Muscle of leg (tissue), 3 donors: ENCODE measurements at regions not wholly inside any gene's neighbourhood (a gene's known extent, or its start where the extent isn't known, plus 50 kb on each side); places are given as distances from the start of the nearest gene placed in this dataset.

Experiments
- DNase-seq: peaks from one replicate; pipeline ENCODE4 v3.0.0; 2013
- H3K27ac ChIP-seq: one replicate; pipeline ENCODE4 v1.5.1; 2013; ENCODE audit warnings: mild to moderate bottlenecking, low read length, control low read depth
- H3K27me3 ChIP-seq: one replicate; pipeline ENCODE4 v1.6.1; 2013; ENCODE audit warnings: low read length; ENCODE audit not compliant: control insufficient read depth, insufficient read depth
- H3K36me3 ChIP-seq: one replicate; pipeline ENCODE4 v1.6.1; 2013; ENCODE audit warnings: low read length; ENCODE audit not compliant: control insufficient read depth, insufficient read depth
- H3K4me1 ChIP-seq: one replicate; pipeline ENCODE4 v1.6.1; 2013; ENCODE audit warnings: low read length; ENCODE audit not compliant: control insufficient read depth, insufficient read depth
- H3K4me3 ChIP-seq: one replicate; pipeline ENCODE4 v1.5.1; 2013; ENCODE audit warnings: low read length, control low read depth
- H3K9me3 ChIP-seq: replicated peaks from 2 replicates; pipeline ENCODE4 v1.6.1; 2013; ENCODE audit warnings: low read depth, low read length; ENCODE audit not compliant: control insufficient read depth
- WGBS: methylation state at CpG from one replicate; pipeline ENCODE4 v1.1.5; 2013; ENCODE audit warnings: missing lambda C conversion rate; ENCODE audit not compliant: insufficient coverage; 5-methylcytosine and 5-hydroxymethylcytosine counted together

GRCh38 chr15:68500363-68501258, 68.6 kb upstream of the ITGA11 start:
- Histone ChIP-seq H3K9me3 (no peaks in the 10 kb centered on the region), H3K4me1 (peaks cover 24% of the 10 kb centered on the region), H3K4me3 (no peak overlapping the region), H3K27ac (no peak overlapping the region), H3K36me3 (no peaks in the 10 kb centered on the region), H3K27me3 (no peaks in the 10 kb centered on the region)
- DNase-seq = peak; percentile 67
- 55% methylated on average over 9 of the region's 11 CpGs for WGBS

- Histone ChIP-seq H3K27me3 (no peaks in the 10 kb centered on the region), H3K4me1 (peaks cover 24% of the 10 kb centered on the region), H3K4me3 (no peak overlapping the region), H3K9me3 (no peaks in the 10 kb centered on the region), H3K27ac (no peak overlapping the region), H3K36me3 (no peaks in the 10 kb centered on the region)
- no CpG with 5 or more reads among the region's 4 CpGs for WGBS
- no peak for DNase-seq
Observed at GRCh38 chr15:68501259-68501591, 69.3 kb upstream of the ITGA11 start.

GRCh38 chr15:68501616-68502015, 69.7 kb upstream of the ITGA11 start:
- Histone ChIP-seq H3K9me3 (no peaks in the 10 kb centered on the region), H3K4me1 (peaks cover 24% of the 10 kb centered on the region), H3K4me3 (no peak overlapping the region), H3K36me3 (no peaks in the 10 kb centered on the region), H3K27ac (no peak overlapping the region), H3K27me3 (no peaks in the 10 kb centered on the region)
- DNase-seq = no peak
- no CpG with 5 or more reads among the region's 2 CpGs for WGBS

GRCh38 chr15:68502398-68502901, 70.5 kb upstream of the ITGA11 start:
- Histone ChIP-seq H3K9me3 (no peaks in the 10 kb centered on the region), H3K27ac (no peak overlapping the region), H3K4me3 (no peak overlapping the region), H3K27me3 (no peaks in the 10 kb centered on the region), H3K36me3 (no peaks in the 10 kb centered on the region), H3K4me1 (peaks cover 22% of the 10 kb centered on the region)
- no peak for DNase-seq
- 79% methylated on average over 5 of the region's 11 CpGs for WGBS

- Histone ChIP-seq H3K4me3 (no peak overlapping the region), H3K36me3 (no peaks in the 10 kb centered on the region), H3K27me3 (no peaks in the 10 kb centered on the region), H3K9me3 (no peaks in the 10 kb centered on the region), H3K27ac (no peak overlapping the region), H3K4me1 (peaks cover 22% of the 10 kb centered on the region)
- DNase-seq = no peak
- WGBS = no CpG with 5 or more reads among the region's 7 CpGs
Observed at GRCh38 chr15:68503213-68503612, 71.2 kb upstream of the ITGA11 start.

- Histone ChIP-seq H3K4me3 (no peak overlapping the region), H3K36me3 (no peaks in the 10 kb centered on the region), H3K4me1 (peaks cover 28% of the 10 kb centered on the region), H3K27me3 (no peaks in the 10 kb centered on the region), H3K27ac (no peak overlapping the region), H3K9me3 (no peaks in the 10 kb centered on the region)
- 60% methylated on average over 11 of the region's 11 CpGs for WGBS
- peak; percentile 29 for DNase-seq
Observed at GRCh38 chr15:68503791-68504680, 72.1 kb upstream of the ITGA11 start.

GRCh38 chr15:68504681-68505170, 72.8 kb upstream of the ITGA11 start:
- Histone ChIP-seq H3K4me1 (peaks cover 28% of the 10 kb centered on the region), H3K36me3 (no peaks in the 10 kb centered on the region), H3K4me3 (no peak overlapping the region), H3K27ac (no peak overlapping the region), H3K27me3 (no peaks in the 10 kb centered on the region), H3K9me3 (no peaks in the 10 kb centered on the region)
- DNase-seq = no peak
- WGBS = 11% methylated on average over 4 of the region's 8 CpGs

- Histone ChIP-seq H3K36me3 (no peaks in the 10 kb centered on the region), H3K27ac (no peak overlapping the region), H3K27me3 (no peaks in the 10 kb centered on the region), H3K4me3 (no peak overlapping the region), H3K4me1 (peaks cover 25% of the 10 kb centered on the region), H3K9me3 (no peaks in the 10 kb centered on the region)
- 78% methylated on average over 2 of the region's 2 CpGs for WGBS
- no peak for DNase-seq
Observed at GRCh38 chr15:68506071-68506470, 72.7 kb upstream of the CORO2B start.

- no peaks in the 10 kb centered on the region for H3K9me3 ChIP-seq
- WGBS = no CpG with 5 or more reads among the region's 2 CpGs
Observed at GRCh38 chr15:68507447-68507846, 71.3 kb upstream of the CORO2B start.

More at GRCh38 chr15:68507447-68507846, 71.3 kb upstream of the CORO2B start:
- Histone ChIP-seq H3K36me3 (no peaks in the 10 kb centered on the region), H3K27me3 (no peaks in the 10 kb centered on the region), H3K4me1 (peaks cover 30% of the 10 kb centered on the region), H3K4me3 (no peak overlapping the region), H3K27ac (no peak overlapping the region)
- DNase-seq = no peak
